G401 (cell line): ENCODE measurements at regions not wholly inside any gene's neighbourhood (a gene's known extent, or its start where the extent isn't known, plus 50 kb on each side); places are given as distances from the start of the nearest gene placed in this dataset.
A peak's percentile ranks its signal among the peaks of the same experiment; 100 is the strongest.
"Not testable (repeated sequence)": the region's sequence is repeated elsewhere in the genome, so short reads cannot be mapped to it uniquely, and the experiment has no call there.

ENCODE experiments used
- DNase-seq: peaks from one replicate; pipeline ENCODE4 v3.0.0-alpha.2; 2015; ENCODE audit warnings: low spot score
- in situ Hi-C: cut with HindIII; loops from 2 replicates; pipeline ENCODE4 v1.10.0; 2016; ENCODE audit warnings: low sequenced_read_pairs, mixed read lengths

- in situ Hi-C loops = no loop called here
- DNase-seq = peak; percentile 56
These were observed 111.2 kb upstream of the KIF26B start for GRCh38 chr1:245043611-245043940.

- DNase-seq = no peak
- in situ Hi-C loops = no loop called here
These were observed 113.6 kb upstream of the KIF26B start for GRCh38 chr1:245041058-245041698.

- no peak for DNase-seq
- in situ Hi-C loops = no loop called here
These were observed 115.6 kb upstream of the KIF26B start for GRCh38 chr1:245039196-245039595.

GRCh38 chr1:245036102-245036501, 118.7 kb upstream of the KIF26B start:
- in situ Hi-C loops = no loop called here

GRCh38 chr1:245031041-245031440, 123.7 kb upstream of the KIF26B start:
- in situ Hi-C loops = no loop called here
- no peak for DNase-seq

More at GRCh38 chr1:245036102-245036501, 118.7 kb upstream of the KIF26B start:
- DNase-seq = no peak

GRCh38 chr1:245026247-245026646, 128.5 kb upstream of the KIF26B start:
- in situ Hi-C loops = no loop called here
- DNase-seq = no peak

- in situ Hi-C loops = no loop called here
- no peak for DNase-seq
These were observed 129.3 kb upstream of the KIF26B start for GRCh38 chr1:245025525-245025924.

GRCh38 chr1:245023222-245023621, 131.6 kb upstream of the KIF26B start:
- DNase-seq = no peak
- in situ Hi-C loops = no loop called here

GRCh38 chr1:245019910-245020486, 134.8 kb upstream of the KIF26B start:
- no peak for DNase-seq
- in situ Hi-C loops = no loop called here

- in situ Hi-C loops = no loop called here
These were observed 138.1 kb upstream of the KIF26B start for GRCh38 chr1:245016700-245017099.

GRCh38 chr1:245015031-245015430, 139.8 kb upstream of the KIF26B start:
- no peak for DNase-seq
- in situ Hi-C loops = no loop called here

More at GRCh38 chr1:245016700-245017099, 138.1 kb upstream of the KIF26B start:
- DNase-seq = no peak

- in situ Hi-C loops = no loop called here
- DNase-seq = no peak
These were observed 140.3 kb upstream of the KIF26B start for GRCh38 chr1:245014247-245015029.

GRCh38 chr1:245010018-245010614, 144.7 kb upstream of the KIF26B start:
- no peak for DNase-seq
- in situ Hi-C loops = no loop called here

- no peak for DNase-seq
- in situ Hi-C loops = no loop called here
These were observed 144.4 kb upstream of the HNRNPU start for GRCh38 chr1:245008761-245009160.

GRCh38 chr1:245007852-245008251, 143.5 kb upstream of the HNRNPU start:
- in situ Hi-C loops = no loop called here

GRCh38 chr1:245003246-245003645, 138.9 kb upstream of the HNRNPU start:
- no peak for DNase-seq
- in situ Hi-C loops = no loop called here

More at GRCh38 chr1:245007852-245008251, 143.5 kb upstream of the HNRNPU start:
- no peak for DNase-seq

- no peak for DNase-seq
- in situ Hi-C loops = no loop called here
These were observed 136.9 kb upstream of the HNRNPU start for GRCh38 chr1:245001252-245001651.

- no peak for DNase-seq
- in situ Hi-C loops = no loop called here
These were observed 136.5 kb upstream of the HNRNPU start for GRCh38 chr1:245000872-245001188.

GRCh38 chr1:244999644-245000043, 135.3 kb upstream of the HNRNPU start:
- DNase-seq, in situ Hi-C loops: not testable (repeated sequence)

GRCh38 chr1:244998717-244999346, 134.5 kb upstream of the HNRNPU start:
- DNase-seq = no peak
- in situ Hi-C loops = no loop called here
